T-helper 17 cell (primary cell): ENCODE measurements at regions not wholly inside any gene's neighbourhood (a gene's known extent, or its start where the extent isn't known, plus 50 kb on each side); places are given as distances from the start of the nearest gene placed in this dataset.

ENCODE experiments used
- ATAC-seq: fragments of 150-1000 bp; cut with Tn5 transposase; 2 replicates; pipeline ENCODE4 v1.10.0; 2021; ENCODE audit warnings: mild to moderate bottlenecking, moderate library complexity
- DNase-seq, 3 donors: peaks; one replicate each; pipeline versions ENCODE4 v3.0.0 to v3.0.0-alpha.2; 2020 to 2021
- H3K9me3 ChIP-seq: one replicate; pipeline ENCODE4 v1.7.0; 2013; ENCODE audit warnings: low read length, mild to moderate bottlenecking; ENCODE audit not compliant: control insufficient read depth, poor library complexity, severe bottlenecking
- H3K27ac Mint-ChIP-seq: one replicate; pipeline ENCODE4 v1.8.0; 2022; ENCODE audit warnings: mild to moderate bottlenecking, moderate library complexity, mixed read lengths
- H3K27me3 Mint-ChIP-seq: one replicate; pipeline ENCODE4 v1.8.0; 2022; ENCODE audit warnings: mixed read lengths
- H3K36me3 Mint-ChIP-seq: one replicate; pipeline ENCODE4 v1.8.0; 2022; ENCODE audit warnings: low read depth, mixed read lengths
- H3K4me1 Mint-ChIP-seq: one replicate; pipeline ENCODE4 v1.8.0; 2022; ENCODE audit warnings: mild to moderate bottlenecking, mixed read lengths
- H3K4me3 Mint-ChIP-seq: one replicate; pipeline ENCODE4 v1.8.0; 2022; ENCODE audit warnings: mild to moderate bottlenecking, moderate library complexity, mixed read lengths

DNA sequence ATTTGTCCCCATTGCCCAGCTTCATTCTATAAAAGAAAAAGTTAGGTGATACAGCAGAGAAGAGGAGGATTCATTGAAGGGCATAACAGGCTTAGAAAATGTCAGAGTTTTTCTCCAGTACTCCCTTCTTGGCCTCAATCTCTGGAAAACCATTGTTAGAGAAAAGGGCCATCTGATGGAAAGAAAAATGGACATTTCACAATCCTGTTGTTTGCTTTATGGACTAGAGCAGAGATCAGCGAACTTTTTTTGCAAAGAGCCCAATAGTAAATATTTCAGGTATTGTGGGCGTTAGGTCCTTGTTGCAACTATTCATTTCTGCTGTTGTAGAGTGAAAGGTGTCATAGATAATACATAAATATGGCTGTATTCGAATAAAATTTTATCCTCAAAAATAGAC is 208.8 kb downstream of the TLE4 start:
- no peak overlapping the region for H3K27ac Mint-ChIP-seq
- ATAC-seq: no peak
- H3K36me3 Mint-ChIP-seq: no peaks in the 10 kb centered on the region

GRCh38 chr9:79779901-79780300 is 208.1 kb downstream of the TLE4 start:
- peaks cover 6% of the 10 kb centered on the region for H3K27me3 Mint-ChIP-seq
- no peaks in the 10 kb centered on the region for H3K36me3 Mint-ChIP-seq
- no peak overlapping the region for H3K27ac Mint-ChIP-seq
- DNase-seq (no peak), ATAC-seq (no peak)
- H3K4me3 Mint-ChIP-seq: no peak overlapping the region
- no peaks in the 10 kb centered on the region for H3K9me3 ChIP-seq
- H3K4me1 Mint-ChIP-seq: no peaks in the 10 kb centered on the region

More for the DNA sequence above, 208.8 kb downstream of the TLE4 start:
- H3K9me3 ChIP-seq: no peaks in the 10 kb centered on the region
- peaks cover 6% of the 10 kb centered on the region for H3K27me3 Mint-ChIP-seq
- no peak overlapping the region for H3K4me3 Mint-ChIP-seq
- no peak for DNase-seq
- no peaks in the 10 kb centered on the region for H3K4me1 Mint-ChIP-seq

- no peak overlapping the region for H3K4me3 Mint-ChIP-seq
- H3K27ac Mint-ChIP-seq: no peak overlapping the region
- peaks cover 6% of the 10 kb centered on the region for H3K27me3 Mint-ChIP-seq
- ATAC-seq: no peak
- no peak for DNase-seq
- H3K36me3 Mint-ChIP-seq: no peaks in the 10 kb centered on the region
- H3K9me3 ChIP-seq: no peaks in the 10 kb centered on the region
- H3K4me1 Mint-ChIP-seq: no peaks in the 10 kb centered on the region
These were observed 206.8 kb downstream of the TLE4 start for GRCh38 chr9:79778581-79778980.

GRCh38 chr9:79776581-79776980 is 204.8 kb downstream of the TLE4 start:
- no peaks in the 10 kb centered on the region for H3K9me3 ChIP-seq
- H3K27ac Mint-ChIP-seq: no peak overlapping the region
- peaks cover 6% of the 10 kb centered on the region for H3K27me3 Mint-ChIP-seq
- ATAC-seq (no peak), DNase-seq (no peak)
- H3K4me1 Mint-ChIP-seq: no peaks in the 10 kb centered on the region
- H3K4me3 Mint-ChIP-seq: no peak overlapping the region
- H3K36me3 Mint-ChIP-seq: no peaks in the 10 kb centered on the region
